ENCODE measurements at regions not wholly inside any gene's neighbourhood (a gene's known extent, or its start where the extent isn't known, plus 50 kb on each side); places are given as distances from the start of the nearest gene placed in this dataset.

GRCh38 chr10:109474812-109475211, 448.5 kb downstream of the XPNPEP1 start:
- TF ChIP-seq CTCF (IDR thresholded peaks at IDR 0.05) = no peak
- no peak for TF ChIP-seq POLR2A (IDR thresholded peaks at IDR 0.05)

All from testis (tissue), 2 donors.